Neuronal stem cell (in vitro differentiated cells): ENCODE measurements at regions not wholly inside any gene's neighbourhood (a gene's known extent, or its start where the extent isn't known, plus 50 kb on each side); places are given as distances from the start of the nearest gene placed in this dataset.
"Not testable (repeated sequence)": the region's sequence is repeated elsewhere in the genome, so short reads cannot be mapped to it uniquely, and the experiment has no call there.

ENCODE experiments used
- DNase-seq: peaks from one replicate; pipeline ENCODE4 v3.0.0-alpha.2; 2013; ENCODE audit warnings: low spot score
- H2AFZ ChIP-seq: one replicate; pipeline ENCODE4 v1.6.1; 2013; ENCODE audit warnings: mild to moderate bottlenecking, low read length, inconsistent platforms
- H2AK5ac ChIP-seq: 2 replicates; pipeline ENCODE4 v1.6.1; 2013; ENCODE audit warnings: low read depth, mild to moderate bottlenecking, inconsistent platforms, low read length, moderate library complexity, mixed read lengths
- H2BK120ac ChIP-seq: 2 replicates; pipeline ENCODE4 v1.6.1; 2013; ENCODE audit warnings: low read depth, mild to moderate bottlenecking, inconsistent platforms, low read length, moderate library complexity, mixed read lengths
- H2BK12ac ChIP-seq: one replicate; pipeline ENCODE4 v1.6.1; 2013; ENCODE audit warnings: low read length, inconsistent platforms
- H2BK15ac ChIP-seq: 2 replicates; pipeline ENCODE4 v1.6.1; 2013; ENCODE audit warnings: mild to moderate bottlenecking, low read length, inconsistent platforms, mixed read lengths
- H2BK5ac ChIP-seq: one replicate; pipeline ENCODE4 v1.6.1; 2013; ENCODE audit warnings: inconsistent platforms, mild to moderate bottlenecking, low read length, moderate library complexity
- H3K14ac ChIP-seq: one replicate; pipeline ENCODE4 v1.6.1; 2013; ENCODE audit warnings: low read length, inconsistent platforms
- H3K18ac ChIP-seq: 2 replicates; pipeline ENCODE4 v1.6.1; 2013; ENCODE audit warnings: low read length, inconsistent platforms
- H3K23ac ChIP-seq: 2 replicates; pipeline ENCODE4 v1.6.1; 2013; ENCODE audit warnings: low read depth, mild to moderate bottlenecking, mixed read lengths, low read length, inconsistent platforms; ENCODE audit not compliant: poor library complexity
- H3K27ac ChIP-seq: replicated peaks from 3 replicates; pipeline ENCODE4 v1.5.1; 2013; ENCODE audit warnings: low read length, inconsistent platforms
- H3K27me3 ChIP-seq, 3 experiments: 2 replicates each; pipeline ENCODE4 v1.6.1; 2013; ENCODE audit warnings: low read length in 3 of 3, mild to moderate bottlenecking in 2 of 3, inconsistent platforms in 1 of 3, low read depth in 1 of 3, mixed read lengths in 1 of 3, moderate library complexity in 1 of 3; ENCODE audit not compliant: control insufficient read depth in 3 of 3, insufficient read depth in 3 of 3
- H3K36me3 ChIP-seq, 2 donors: replicated peaks in 1 of 2; 2 replicates each; pipeline ENCODE4 v1.6.1; 2013; ENCODE audit warnings: low read length in 2 of 2; ENCODE audit not compliant: control insufficient read depth in 2 of 2, insufficient read depth in 2 of 2
- H3K4ac ChIP-seq: 2 replicates; pipeline ENCODE4 v1.6.1; 2013; ENCODE audit warnings: inconsistent platforms, mild to moderate bottlenecking, low read length, moderate library complexity
- H3K4me1 ChIP-seq, 2 donors: 1 replicate in 1 of 2; 2 replicates in 1 of 2; pipeline ENCODE4 v1.6.1; 2013; ENCODE audit warnings: low read length in 2 of 2, low read depth in 1 of 2; ENCODE audit not compliant: control insufficient read depth in 2 of 2, insufficient read depth in 1 of 2
- H3K4me2 ChIP-seq: one replicate; pipeline ENCODE4 v1.6.1; 2013; ENCODE audit warnings: mild to moderate bottlenecking, low read length, inconsistent platforms; ENCODE audit not compliant: insufficient read depth, poor library complexity, severe bottlenecking
- H3K4me3 ChIP-seq, 2 donors: 2 replicates each; pipeline ENCODE4 v1.5.1; 2013; ENCODE audit warnings: low read length in 2 of 2, mild to moderate bottlenecking in 2 of 2, inconsistent platforms in 1 of 2, moderate library complexity in 1 of 2
- H3K79me1 ChIP-seq: one replicate; pipeline ENCODE4 v1.6.1; 2013; ENCODE audit warnings: low read depth, mild to moderate bottlenecking, inconsistent platforms, low read length, moderate library complexity
- H3K9ac ChIP-seq: one replicate; pipeline ENCODE4 v1.6.1; 2013; ENCODE audit warnings: mild to moderate bottlenecking, low read depth, low read length, inconsistent platforms; ENCODE audit not compliant: poor library complexity
- H3K9me3 ChIP-seq, 2 donors: replicated peaks in 1 of 2; 2 replicates each; pipeline versions ENCODE3 to v1.6.1; 2013; ENCODE audit warnings: low read length in 2 of 2, mild to moderate bottlenecking in 2 of 2, inconsistent platforms in 1 of 2, low read depth in 1 of 2, mixed read lengths in 1 of 2, moderate library complexity in 1 of 2; ENCODE audit not compliant: control insufficient read depth in 2 of 2, insufficient read depth in 1 of 2
- H4K8ac ChIP-seq: one replicate; pipeline ENCODE4 v1.6.1; 2013; ENCODE audit warnings: low read depth, mild to moderate bottlenecking, inconsistent platforms, low read length, moderate library complexity
- H4K91ac ChIP-seq: one replicate; pipeline ENCODE4 v1.6.1; 2013; ENCODE audit warnings: low read length, low read depth, mild to moderate bottlenecking, inconsistent platforms; ENCODE audit not compliant: poor library complexity
- WGBS, 2 donors: extraction: QIAGEN DNeasy Blood & Tissue Kit; methylation state at CpG; one replicate each; pipeline ENCODE4 v1.1.7; 2013; ENCODE audit warnings: missing lambda C conversion rate in 2 of 2, mixed read lengths in 1 of 2; ENCODE audit not compliant: insufficient read length in 2 of 2, insufficient replicate concordance in 1 of 2; ENCODE audit errors: extremely low coverage in 2 of 2; 5-methylcytosine and 5-hydroxymethylcytosine counted together

- H3K18ac ChIP-seq: no peak overlapping the region
- no peak overlapping the region for H3K14ac ChIP-seq
- H2AFZ ChIP-seq: no peak overlapping the region
- no peak overlapping the region for H3K4me2 ChIP-seq
- no peaks in the 10 kb centered on the region for H3K9me3 ChIP-seq
- H3K4me3 ChIP-seq: no peak overlapping the region
- no peak overlapping the region for H3K27ac ChIP-seq
- no peak overlapping the region for H3K23ac ChIP-seq
- no peak overlapping the region for H2BK120ac ChIP-seq
- H3K4ac ChIP-seq: no peak overlapping the region
- H2BK15ac ChIP-seq: no peak overlapping the region
- no peak overlapping the region for H2BK12ac ChIP-seq
- no peaks in the 10 kb centered on the region for H3K36me3 ChIP-seq
- no peaks in the 10 kb centered on the region for H3K27me3 ChIP-seq
- H4K8ac ChIP-seq: no peak overlapping the region
- no peak overlapping the region for H3K9ac ChIP-seq
- H3K79me1 ChIP-seq: no peaks in the 10 kb centered on the region
- WGBS, 2 donors: no CpG with 5 or more reads among the region's 1 CpG
- no peaks in the 10 kb centered on the region for H3K4me1 ChIP-seq
- H2AK5ac ChIP-seq: no peak overlapping the region
- no peak for DNase-seq
- H4K91ac ChIP-seq: no peak overlapping the region
- no peak overlapping the region for H2BK5ac ChIP-seq
Observed at GRCh38 chr12:7571257-7571656, 67.7 kb upstream of the CD163 start.

- no peak overlapping the region for H2BK5ac ChIP-seq
- H3K27ac ChIP-seq: no peak overlapping the region
Observed at GRCh38 chr12:7557227-7557626, 53.6 kb upstream of the CD163 start.

GRCh38 chr12:7555752-7556151 lies 52.2 kb upstream of the CD163 start:
- H3K4ac ChIP-seq: no peak overlapping the region
- no peak overlapping the region for H4K8ac ChIP-seq
- no peak overlapping the region for H2AFZ ChIP-seq
- H2BK120ac ChIP-seq: no peak overlapping the region
- H2BK5ac ChIP-seq: no peak overlapping the region
- no peak overlapping the region for H3K4me2 ChIP-seq
- H2BK12ac ChIP-seq: no peak overlapping the region
- H2AK5ac ChIP-seq: no peak overlapping the region
- H3K18ac ChIP-seq: no peak overlapping the region
- H3K14ac ChIP-seq: no peak overlapping the region
- no peak overlapping the region for H3K27ac ChIP-seq
- H2BK15ac ChIP-seq: no peak overlapping the region
- no peaks in the 10 kb centered on the region for H3K4me1 ChIP-seq
- no peak overlapping the region for H3K23ac ChIP-seq
- H3K79me1 ChIP-seq: no peaks in the 10 kb centered on the region
- H3K27me3 ChIP-seq: no peaks in the 10 kb centered on the region
- H3K36me3 ChIP-seq: no peaks in the 10 kb centered on the region
- DNase-seq: no peak
- no peaks in the 10 kb centered on the region for H3K9me3 ChIP-seq
- no peak overlapping the region for H4K91ac ChIP-seq
- H3K4me3 ChIP-seq: no peak overlapping the region
- no CpG with 5 or more reads among the region's 3 CpGs for WGBS, 2 donors
- no peak overlapping the region for H3K9ac ChIP-seq

More at GRCh38 chr12:7557227-7557626, 53.6 kb upstream of the CD163 start:
- no peak overlapping the region for H2AK5ac ChIP-seq
- H2BK12ac ChIP-seq: no peak overlapping the region
- H3K14ac ChIP-seq: no peak overlapping the region
- no peak for DNase-seq
- no peaks in the 10 kb centered on the region for H3K9me3 ChIP-seq
- no CpG with 5 or more reads among the region's 3 CpGs for WGBS, 2 donors
- no peak overlapping the region for H3K4me3 ChIP-seq
- H3K18ac ChIP-seq: no peak overlapping the region
- H4K8ac ChIP-seq: no peak overlapping the region
- H3K36me3 ChIP-seq: no peaks in the 10 kb centered on the region
- no peak overlapping the region for H3K4ac ChIP-seq
- no peak overlapping the region for H3K23ac ChIP-seq
- H2BK120ac ChIP-seq: no peak overlapping the region
- no peak overlapping the region for H3K4me2 ChIP-seq
- H3K79me1 ChIP-seq: no peaks in the 10 kb centered on the region
- H3K27me3 ChIP-seq: no peaks in the 10 kb centered on the region
- H3K9ac ChIP-seq: no peak overlapping the region
- no peak overlapping the region for H2AFZ ChIP-seq
- H2BK15ac ChIP-seq: no peak overlapping the region
- H3K4me1 ChIP-seq: no peaks in the 10 kb centered on the region
- no peak overlapping the region for H4K91ac ChIP-seq

GRCh38 chr12:7554831-7555230 lies 51.3 kb upstream of the CD163 start:
- not testable (repeated sequence) for H3K4me2 ChIP-seq, H2AK5ac ChIP-seq, H2BK5ac ChIP-seq, H4K8ac ChIP-seq, H3K18ac ChIP-seq, H2BK15ac ChIP-seq, H2BK12ac ChIP-seq, H3K4ac ChIP-seq, H3K36me3 ChIP-seq, H4K91ac ChIP-seq, H3K79me1 ChIP-seq, H3K14ac ChIP-seq, H3K23ac ChIP-seq, H3K27ac ChIP-seq, H3K9me3 ChIP-seq, H3K9ac ChIP-seq, H3K4me1 ChIP-seq, H3K4me3 ChIP-seq, H2BK120ac ChIP-seq, DNase-seq, H2AFZ ChIP-seq, H3K27me3 ChIP-seq
- no CpG with 5 or more reads among the region's 6 CpGs for WGBS, 2 donors
